Activated CD4-positive, CD25-positive, alpha-beta regulatory T cell (primary cell): ENCODE measurements at regions not wholly inside any gene's neighbourhood (a gene's known extent, or its start where the extent isn't known, plus 50 kb on each side); places are given as distances from the start of the nearest gene placed in this dataset.

Source experiments
- DNase-seq, 4 experiments: peaks; one replicate each; lab custom pipeline; 2025; lab: John Stamatoyannopoulos, UW

GRCh38 chr11:32317643-32318042 lies 117.7 kb downstream of the WT1 start:
- DNase-seq = no peak

GRCh38 chr11:32318071-32319055 lies 117.0 kb downstream of the WT1 start:
- no peak for DNase-seq

GRCh38 chr11:32323814-32324130 lies 111.6 kb downstream of the WT1 start:
- DNase-seq = no peak

GRCh38 chr11:32325187-32325586 lies 110.2 kb downstream of the WT1 start:
- DNase-seq = no peak

- DNase-seq = no peak
These were observed 109.6 kb downstream of the WT1 start for GRCh38 chr11:32325725-32326124.

- no peak for DNase-seq
These were observed 108.8 kb downstream of the WT1 start for GRCh38 chr11:32326522-32326921.

GRCh38 chr11:32328392-32328791 lies 106.9 kb downstream of the WT1 start:
- DNase-seq = no peak

- no peak for DNase-seq
These were observed 104.2 kb downstream of the WT1 start for GRCh38 chr11:32331098-32331497.

GRCh38 chr11:32331792-32332191 lies 103.5 kb downstream of the WT1 start:
- no peak for DNase-seq

- no peak for DNase-seq
These were observed 102.4 kb downstream of the WT1 start for GRCh38 chr11:32332990-32333319.

GRCh38 chr11:32333320-32333991 lies 101.9 kb downstream of the WT1 start:
- peak in 1 of 4 experiments; percentile 10 for DNase-seq

- no peak for DNase-seq
These were observed 100.5 kb downstream of the WT1 start for GRCh38 chr11:32334822-32335221.
